ENCODE measurements at regions not wholly inside any gene's neighbourhood (a gene's known extent, or its start where the extent isn't known, plus 50 kb on each side); places are given as distances from the start of the nearest gene placed in this dataset.

- WGBS (ENCODE audit: insufficient coverage, low coverage, low lambda C conversion rate, missing lambda C conversion rate) = 57% methylated on average over 5 of the region's 5 CpGs
- no peaks in the 10 kb centered on the region for H3K36me3 ChIP-seq
- no peak overlapping the region for H3K4me3 ChIP-seq
- no peak for TF ChIP-seq POLR2A (IDR thresholded peaks at IDR 0.05)
- TF ChIP-seq CTCF (IDR thresholded peaks at IDR 0.05) = no peak
- H3K4me1 ChIP-seq = no peaks in the 10 kb centered on the region
- ATAC-seq (no peak), DNase-seq (no peak)
- no peak overlapping the region for H3K27ac ChIP-seq
- intact Hi-C loops (cut with DNase I) = no loop called here
- no peaks in the 10 kb centered on the region for H3K9me3 ChIP-seq
- no peaks in the 10 kb centered on the region for H3K27me3 ChIP-seq
Observed at GRCh38 chr2:19461504-19462255, 103.3 kb upstream of the OSR1 start.

- Histone ChIP-seq H3K27ac (no peak overlapping the region), H3K36me3 (no peaks in the 10 kb centered on the region), H3K4me3 (no peak overlapping the region), H3K27me3 (no peaks in the 10 kb centered on the region), H3K9me3 (no peaks in the 10 kb centered on the region), H3K4me1 (no peaks in the 10 kb centered on the region)
- no peak for TF ChIP-seq POLR2A (IDR thresholded peaks at IDR 0.05)
- TF ChIP-seq CTCF (IDR thresholded peaks at IDR 0.05) = no peak
- DNase-seq (no peak), ATAC-seq (no peak)
- WGBS (ENCODE audit: insufficient coverage, low coverage, low lambda C conversion rate, missing lambda C conversion rate) = 69% methylated on average over 4 of the region's 5 CpGs
- intact Hi-C loops (cut with DNase I) = no loop called here
Observed at GRCh38 chr2:19460761-19461160, 102.3 kb upstream of the OSR1 start.

- intact Hi-C loops (cut with DNase I) = no loop called here
- WGBS (ENCODE audit: insufficient coverage, low coverage, low lambda C conversion rate, missing lambda C conversion rate) = 100% methylated on average over 1 of the region's 1 CpG
- H3K27ac ChIP-seq = no peak overlapping the region
- ATAC-seq = no peak
- no peaks in the 10 kb centered on the region for H3K36me3 ChIP-seq
- H3K9me3 ChIP-seq = no peaks in the 10 kb centered on the region
- no peak overlapping the region for H3K4me3 ChIP-seq
- no peak for TF ChIP-seq POLR2A (IDR thresholded peaks at IDR 0.05)
- no peak for TF ChIP-seq CTCF (IDR thresholded peaks at IDR 0.05)
- H3K4me1 ChIP-seq = no peaks in the 10 kb centered on the region
- DNase-seq = no peak
- no peaks in the 10 kb centered on the region for H3K27me3 ChIP-seq
Observed at GRCh38 chr2:19458427-19459003, 100.1 kb upstream of the OSR1 start.

GRCh38 chr2:19457809-19458208 is 99.4 kb upstream of the OSR1 start:
- Histone ChIP-seq H3K4me3 (no peak overlapping the region), H3K27me3 (no peaks in the 10 kb centered on the region), H3K4me1 (no peaks in the 10 kb centered on the region), H3K36me3 (no peaks in the 10 kb centered on the region), H3K27ac (no peak overlapping the region), H3K9me3 (no peaks in the 10 kb centered on the region)
- DNase-seq = no peak
- TF ChIP-seq POLR2A (IDR thresholded peaks at IDR 0.05) (no peak), CTCF (IDR thresholded peaks at IDR 0.05) (no peak)
- intact Hi-C loops (cut with DNase I) = no loop called here
- no peak for ATAC-seq

Measured in right lobe of liver (tissue), 6 donors.